A549 (cell line): ENCODE measurements at regions not wholly inside any gene's neighbourhood (a gene's known extent, or its start where the extent isn't known, plus 50 kb on each side); places are given as distances from the start of the nearest gene placed in this dataset.

ENCODE experiments used
- ATAC-seq, 2 experiments: fragments of 200-7000 bp in 1 of 2; fragments of >200 bp in 1 of 2; cut with Nextera tagmentation in 1 of 2; cut with Tn5 transposase in 1 of 2; 3 replicates each; pipeline versions ENCODE4 v1.8.0 to v1.9.1; 2018 to 2020; ENCODE audit warnings: mild to moderate bottlenecking in 1 of 2, moderate library complexity in 1 of 2
- CTCF ChIA-PET: fragments of 300-600 bp; sonication (Branson Sonifier 250); formaldehyde crosslinking; extraction: SDS; loops from one replicate; lab custom pipeline; 2021; ENCODE audit warnings: antibody characterized with exemption, inconsistent platforms; lab: Yijun Ruan, JAX
- POLR2A ChIA-PET: fragments of 350-600 bp; formaldehyde crosslinking; extraction: SDS; loops from one replicate; lab custom pipeline; 2021; ENCODE audit warnings: antibody characterized with exemption, inconsistent platforms; lab: Yijun Ruan, JAX
- DNase-seq, 2 experiments: peaks; one replicate each; pipeline versions ENCODE4 v3.0.0 to v3.0.0-alpha.2; 2011 to 2016; ENCODE audit warnings: low read depth in 1 of 2, low spot score in 1 of 2
- FAIRE-seq: peaks from 2 replicates; lab custom pipeline; 2011; peaks lifted over from hg19 to GRCh38; lab: Jason Lieb, UNC
- H3K27ac ChIP-seq, 2 experiments: fragments of >200 bp; sonication (Bioruptor Twin); formaldehyde crosslinking; 3 replicates each; pipeline ENCODE4 v1.5.1; 2016 to 2017
- H3K4me1 ChIP-seq: fragments of >200 bp; sonication (Bioruptor Twin); formaldehyde crosslinking; 3 replicates; pipeline ENCODE4 v1.6.1; 2016
- H3K4me2 ChIP-seq: fragments of >200 bp; sonication (Bioruptor Twin); formaldehyde crosslinking; 3 replicates; pipeline ENCODE4 v1.6.1; 2016
- H3K4me3 ChIP-seq: fragments of >200 bp; sonication (Bioruptor Twin); formaldehyde crosslinking; 3 replicates; pipeline ENCODE4 v1.5.1; 2016
- H3K9me3 ChIP-seq: fragments of >200 bp; sonication (Bioruptor Twin); formaldehyde crosslinking; 3 replicates; pipeline ENCODE4 v1.6.1; 2016
- CBX2 ChIP-seq: fragments of 200-600 bp; sonication (generic); IDR thresholded peaks from 2 replicates; pipeline ENCODE4 v1.6.1; 2016; ENCODE audit warnings: low read depth, mild to moderate bottlenecking, borderline replicate concordance
- CEBPB ChIP-seq, 2 experiments: fragments of >200 bp in 1 of 2; sonication (Bioruptor Twin) in 1 of 2; formaldehyde crosslinking in 1 of 2; IDR thresholded peaks; 2 replicates each; pipeline ENCODE4 v1.6.1; 2012 to 2016
- CHD2 ChIP-seq: fragments of 150-350 bp; IDR thresholded peaks from 2 replicates; pipeline ENCODE4 v1.6.1; 2014; ENCODE audit warnings: low read length; ENCODE audit not compliant: partially characterized antibody
- EP300 ChIP-seq, 2 experiments: fragments of >200 bp; sonication (Bioruptor Twin); formaldehyde crosslinking; IDR thresholded peaks; 2 replicates in 1 of 2; 3 replicates in 1 of 2; pipeline ENCODE4 v1.6.1; 2016 to 2017
- HOXB13 ChIP-seq: fragments of 250-450 bp; sonication (Bioruptor Pico); IDR thresholded peaks from 2 replicates; pipeline ENCODE4 v1.5.0; 2020; ENCODE audit warnings: low read depth, mild to moderate bottlenecking, moderate library complexity
- JUNB ChIP-seq: fragments of >200 bp; sonication (Bioruptor Twin); formaldehyde crosslinking; IDR thresholded peaks from 2 replicates; pipeline ENCODE4 v1.6.1; 2016
- KDM1A ChIP-seq: fragments of 200-600 bp; sonication (generic); IDR thresholded peaks from 2 replicates; pipeline ENCODE4 v1.6.1; 2016; ENCODE audit warnings: low read depth, mild to moderate bottlenecking
- MYC ChIP-seq: IDR thresholded peaks from 2 replicates; pipeline ENCODE4 v1.6.1; 2012; ENCODE audit warnings: mild to moderate bottlenecking, inconsistent platforms, low read length, improper control_type of control experiment, borderline replicate concordance
- POLR2AphosphoS2 ChIP-seq: conservative IDR thresholded peaks from 2 replicates; pipeline ENCODE4 v1.6.1; 2012; ENCODE audit warnings: low read length, improper control_type of control experiment, inconsistent platforms
- RNF2 ChIP-seq: fragments of 200-600 bp; sonication (generic); IDR thresholded peaks from 2 replicates; pipeline ENCODE4 v1.6.1; 2016; ENCODE audit warnings: low read depth, mild to moderate bottlenecking, antibody characterized with exemption, moderate library complexity, borderline replicate concordance
- ZC3H11A ChIP-seq: fragments of 450-650 bp; IDR thresholded peaks from 2 replicates; pipeline ENCODE4 v1.6.1; 2014; ENCODE audit warnings: antibody characterized with exemption, mild to moderate bottlenecking
- WGBS: methylation state at CpG from one replicate; pipeline ENCODE4 v1.1.6; 2017; ENCODE audit errors: missing lambda C conversion rate; 5-methylcytosine and 5-hydroxymethylcytosine counted together
- TF ChIP-seq, protein P1 (sequence below): fragments of >200 bp; sonication (Bioruptor Twin); formaldehyde crosslinking; IDR thresholded peaks from 3 replicates; pipeline ENCODE4 v1.5.1; 2016

DNA sequence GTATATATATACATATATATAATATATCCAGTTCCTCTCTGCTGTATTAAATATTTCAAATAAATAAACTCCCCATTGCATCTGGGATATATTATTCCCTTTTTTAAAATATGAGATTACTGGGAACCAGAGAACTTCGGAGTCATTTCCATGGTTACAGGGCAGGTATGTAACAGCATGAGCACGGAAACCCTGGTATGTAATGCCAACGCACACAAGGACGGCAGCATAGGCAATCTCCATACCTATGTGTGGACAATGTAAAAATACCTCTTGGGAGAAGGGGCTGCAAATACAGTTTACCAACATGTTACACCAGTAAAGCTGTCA is 62.8 kb downstream of the NUDT10 start:
- ChIA-PET CTCF (interaction anchor here (1.4 kb wide), 1 partner anchor 81 kb away, joined by 3 read pairs; no protein-coding TSS in a partner anchor), POLR2A (no interaction called here)
- DNase-seq = no peak
- ATAC-seq = 0 out of 6 replicates have a peak, but pooled peaks of 1 of the 2 experiments have one; percentile 47
- TF ChIP-seq EP300 (IDR thresholded peaks at IDR 0.05) (no peak), CHD2 (no peak), JUNB (no peak), POLR2AphosphoS2 (no peak), CEBPB (IDR thresholded peaks at IDR 0.05) (no peak), MYC (no peak), RNF2 (no peak), KDM1A (no peak), HOXB13 (CRISPR knock-in tag) (no peak), ZC3H11A (no peak), CBX2 (no peak)
- TF ChIP-seq, protein P1, sequence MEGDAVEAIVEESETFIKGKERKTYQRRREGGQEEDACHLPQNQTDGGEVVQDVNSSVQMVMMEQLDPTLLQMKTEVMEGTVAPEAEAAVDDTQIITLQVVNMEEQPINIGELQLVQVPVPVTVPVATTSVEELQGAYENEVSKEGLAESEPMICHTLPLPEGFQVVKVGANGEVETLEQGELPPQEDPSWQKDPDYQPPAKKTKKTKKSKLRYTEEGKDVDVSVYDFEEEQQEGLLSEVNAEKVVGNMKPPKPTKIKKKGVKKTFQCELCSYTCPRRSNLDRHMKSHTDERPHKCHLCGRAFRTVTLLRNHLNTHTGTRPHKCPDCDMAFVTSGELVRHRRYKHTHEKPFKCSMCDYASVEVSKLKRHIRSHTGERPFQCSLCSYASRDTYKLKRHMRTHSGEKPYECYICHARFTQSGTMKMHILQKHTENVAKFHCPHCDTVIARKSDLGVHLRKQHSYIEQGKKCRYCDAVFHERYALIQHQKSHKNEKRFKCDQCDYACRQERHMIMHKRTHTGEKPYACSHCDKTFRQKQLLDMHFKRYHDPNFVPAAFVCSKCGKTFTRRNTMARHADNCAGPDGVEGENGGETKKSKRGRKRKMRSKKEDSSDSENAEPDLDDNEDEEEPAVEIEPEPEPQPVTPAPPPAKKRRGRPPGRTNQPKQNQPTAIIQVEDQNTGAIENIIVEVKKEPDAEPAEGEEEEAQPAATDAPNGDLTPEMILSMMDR = no peak
- Histone ChIP-seq H3K9me3 (no peaks in the 10 kb centered on the region), H3K4me1 (no peaks in the 10 kb centered on the region), H3K4me3 (no peak overlapping the region; the same call in 2 of the 3 replicates), H3K4me2 (peak overlapping the region; percentile 67), H3K27ac (no peak overlapping the region)
- WGBS = 10% methylated on average over 4 of the region's 4 CpGs
- no peak for FAIRE-seq
